Epithelial cell of esophagus (primary cell): ENCODE measurements at regions not wholly inside any gene's neighbourhood (a gene's known extent, or its start where the extent isn't known, plus 50 kb on each side); places are given as distances from the start of the nearest gene placed in this dataset.

Source experiments
- DNase-seq: peaks from one replicate; pipeline ENCODE4 v3.0.0; 2010; ENCODE audit warnings: low read depth
- H3K4me3 ChIP-seq: 2 replicates; pipeline ENCODE4 v1.5.1; 2011; ENCODE audit warnings: mild to moderate bottlenecking, low read length, control low read depth
- CTCF ChIP-seq: IDR thresholded peaks from 2 replicates; pipeline ENCODE4 v1.5.1; 2011; ENCODE audit warnings: low read depth, mild to moderate bottlenecking, low read length, control low read depth, inconsistent platforms; ENCODE audit not compliant: insufficient read depth; ENCODE audit errors: missing control alignments

GRCh38 chr9:117907420-117907819, 203.2 kb downstream of the TLR4 start:
- DNase-seq, result no peak
- no peak overlapping the region for H3K4me3 ChIP-seq
- TF ChIP-seq CTCF, result no peak

GRCh38 chr9:117916291-117916690, 212.1 kb downstream of the TLR4 start:
- DNase-seq, result no peak
- no peak overlapping the region for H3K4me3 ChIP-seq
- no peak for TF ChIP-seq CTCF

- TF ChIP-seq CTCF, result no peak
- DNase-seq, result peak; percentile 27
- H3K4me3 ChIP-seq, result no peak overlapping the region
Measured at GRCh38 chr9:117917873-117918272, 213.7 kb downstream of the TLR4 start.

GRCh38 chr9:117919538-117919937, 215.3 kb downstream of the TLR4 start:
- H3K4me3 ChIP-seq, result no peak overlapping the region
- TF ChIP-seq CTCF, result no peak
- no peak for DNase-seq

GRCh38 chr9:117926031-117926658, 221.9 kb downstream of the TLR4 start:
- TF ChIP-seq CTCF, result no peak
- DNase-seq, result peak; percentile 26

GRCh38 chr9:117927354-117927753, 223.2 kb downstream of the TLR4 start:
- peak; percentile 55 for TF ChIP-seq CTCF
- DNase-seq, result peak; percentile 16
- H3K4me3 ChIP-seq, result no peak overlapping the region

More at GRCh38 chr9:117926031-117926658, 221.9 kb downstream of the TLR4 start:
- H3K4me3 ChIP-seq, result no peak overlapping the region

GRCh38 chr9:117929868-117930267, 225.7 kb downstream of the TLR4 start:
- no peak for TF ChIP-seq CTCF
- DNase-seq, result no peak
- no peak overlapping the region for H3K4me3 ChIP-seq
